ENCODE measurements at regions not wholly inside any gene's neighbourhood (a gene's known extent, or its start where the extent isn't known, plus 50 kb on each side); places are given as distances from the start of the nearest gene placed in this dataset.
"Not testable (repeated sequence)": the region's sequence is repeated elsewhere in the genome, so short reads cannot be mapped to it uniquely, and the experiment has no call there.

- not testable (repeated sequence) for DNase-seq
Measured at GRCh38 chrX:90337161-90337560, 415.5 kb downstream of the TGIF2LX start.

DNA sequence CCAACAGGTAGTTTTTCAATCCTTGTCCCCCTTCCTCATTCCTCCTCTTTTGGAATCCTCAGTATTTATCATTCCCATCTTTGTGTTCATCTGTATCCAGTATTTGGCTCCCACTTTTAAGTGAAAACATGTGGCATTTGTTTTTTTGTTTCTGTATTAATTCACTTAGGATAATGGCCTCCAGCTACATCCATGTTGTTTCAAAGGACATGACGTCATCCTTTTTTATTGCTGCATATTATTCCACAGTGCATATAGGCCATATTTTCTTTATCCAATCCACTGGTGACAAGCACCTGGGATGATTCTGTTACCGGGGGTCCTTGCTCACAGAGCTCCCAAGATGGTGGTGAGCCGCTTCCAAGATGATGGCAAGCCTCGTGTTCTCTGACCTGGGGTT is 447.9 kb downstream of the TGIF2LX start:
- DNase-seq, result not testable (repeated sequence)

DNA sequence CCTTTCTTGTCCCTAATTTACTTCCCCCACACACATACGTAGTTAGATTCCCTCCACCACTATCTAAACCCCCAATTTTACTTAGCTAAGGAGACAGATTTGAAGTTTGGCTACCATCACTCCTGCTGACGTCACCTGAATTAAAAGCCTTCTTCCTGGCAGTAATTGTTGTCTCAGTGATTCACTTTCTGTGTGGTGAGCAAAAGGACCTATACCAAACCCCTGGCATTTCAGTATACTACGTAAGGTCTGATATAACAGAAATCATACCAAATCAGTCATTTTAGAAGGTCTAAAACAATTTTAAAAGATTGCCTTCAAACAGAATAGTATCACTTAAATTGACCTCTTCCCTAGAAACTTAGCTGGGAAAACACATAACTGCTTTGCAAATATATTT is 476.3 kb downstream of the TGIF2LX start:
- not testable (repeated sequence) for DNase-seq

GRCh38 chrX:90402169-90402568 is 480.5 kb downstream of the TGIF2LX start:
- DNase-seq, result not testable (repeated sequence)

DNA sequence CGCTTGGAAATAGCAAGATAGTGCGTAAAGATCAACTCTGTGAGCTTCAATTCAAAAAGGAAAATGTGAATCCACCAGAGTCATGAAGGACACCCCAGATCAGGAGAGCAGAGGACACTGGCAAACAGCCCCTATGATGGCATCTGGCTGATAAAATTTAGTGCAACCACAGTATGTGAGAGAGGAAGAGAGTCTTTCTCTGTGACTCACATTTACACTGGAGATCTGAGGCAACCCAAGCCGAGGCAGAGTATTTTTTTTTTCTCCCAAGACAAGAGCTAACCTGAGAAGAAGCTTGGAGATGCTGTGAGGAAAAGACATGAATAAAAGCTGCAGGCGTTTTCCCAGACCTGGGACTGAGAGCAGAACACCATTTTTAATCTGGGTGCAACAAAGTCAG is 482.2 kb downstream of the TGIF2LX start:
- DNase-seq, result not testable (repeated sequence)

GRCh38 chrX:90404846-90405436 is 483.2 kb downstream of the TGIF2LX start:
- DNase-seq, result not testable (repeated sequence)

- not testable (repeated sequence) for DNase-seq
Measured at GRCh38 chrX:90453770-90454338, 532.1 kb downstream of the TGIF2LX start.

GRCh38 chrX:90458071-90458899 is 536.6 kb downstream of the TGIF2LX start:
- DNase-seq, result peak; percentile 0

DNA sequence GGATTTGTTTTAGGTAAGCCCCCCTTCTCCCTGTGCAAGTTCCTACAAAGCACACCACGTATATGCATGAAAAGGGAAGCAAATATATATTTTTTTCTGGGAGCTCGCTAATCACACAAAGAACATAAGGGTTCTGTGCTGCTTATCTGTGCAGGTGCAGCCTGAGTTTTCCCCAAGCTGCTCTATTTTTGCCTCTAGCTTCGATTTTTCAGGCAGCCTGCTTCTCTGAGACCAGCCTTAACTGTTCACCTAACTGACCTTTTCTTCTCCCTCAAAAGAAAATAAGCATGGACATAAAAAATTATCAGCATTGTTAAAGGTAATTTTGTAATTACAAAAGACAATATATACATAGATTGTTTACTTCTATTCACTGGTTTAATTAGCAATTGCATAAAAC is 552.7 kb downstream of the TGIF2LX start:
- DNase-seq, result not testable (repeated sequence)

- not testable (repeated sequence) for DNase-seq
Measured at GRCh38 chrX:90485406-90485805, 563.7 kb downstream of the TGIF2LX start.

- DNase-seq, result not testable (repeated sequence)
Measured at GRCh38 chrX:90521284-90521683, 599.6 kb downstream of the TGIF2LX start.

GRCh38 chrX:90524383-90524968 is 602.8 kb downstream of the TGIF2LX start:
- DNase-seq, result not testable (repeated sequence)
